ENCODE measurements at regions not wholly inside any gene's neighbourhood (a gene's known extent, or its start where the extent isn't known, plus 50 kb on each side); places are given as distances from the start of the nearest gene placed in this dataset.

GRCh38 chr18:41758534-41758933, 196.5 kb upstream of the PIK3C3 start:
- POLR2A ChIA-PET, result no interaction called here
- H4K20me1 ChIP-seq (ENCODE audit: insufficient read depth, low read length), result no peaks in the 10 kb centered on the region

GRCh38 chr18:41756141-41756540, 198.9 kb upstream of the PIK3C3 start:
- H3K79me2 ChIP-seq (ENCODE audit: insufficient read depth, low read depth, low read length), result no peaks in the 10 kb centered on the region
- no peak overlapping the region for H3K4me2 ChIP-seq (ENCODE audit: low read length)
- no TSS peak for BruUV-seq (replicated peaks)
- intact Hi-C loops (cut with micrococcal nuclease; ENCODE audit: unreplicated experiment), result no loop called here
- no peaks in the 10 kb centered on the region for H3K9me3 ChIP-seq (ENCODE audit: low read length)
- no peaks in the 10 kb centered on the region for H4K20me1 ChIP-seq (ENCODE audit: insufficient read depth, low read length)
- no peaks in the 10 kb centered on the region for H3K36me3 ChIP-seq (ENCODE audit: insufficient read depth, low read length)
- H3K4me3 ChIP-seq (ENCODE audit: low read depth, low read length, poor library complexity, severe bottlenecking), result no peak overlapping the region
- H2AFZ ChIP-seq (ENCODE audit: low read length), result no peak overlapping the region
- TF ChIP-seq CTCF (conservative IDR thresholded peaks at IDR 0.05; ENCODE audit: low read length) (no peak), EZH2phosphoT487 (IDR thresholded peaks at IDR 0.05; ENCODE audit: borderline replicate concordance, low read depth, low read length) (no peak)
- H3K9me2 ChIP-seq (ENCODE audit: insufficient read depth, low read length), result no peaks in the 10 kb centered on the region
- CTCF ChIA-PET (ENCODE audit: unreplicated experiment), result no interaction called here
- DNase-seq (ENCODE audit: low spot score), result no peak
- POLR2A ChIA-PET, result interaction anchor here (0.9 kb wide), 1 partner anchor 20 kb away, joined by 3 read pairs; no protein-coding TSS in a partner anchor
- no peaks in the 10 kb centered on the region for H3K4me1 ChIP-seq (ENCODE audit: insufficient read depth, low read length, poor library complexity, severe bottlenecking)
- H3K27ac ChIP-seq (ENCODE audit: low read depth, low read length, poor library complexity, severe bottlenecking), result no peak overlapping the region

More at GRCh38 chr18:41758534-41758933, 196.5 kb upstream of the PIK3C3 start:
- Histone ChIP-seq H3K36me3 (ENCODE audit: insufficient read depth, low read length) (no peaks in the 10 kb centered on the region), H3K9me2 (ENCODE audit: insufficient read depth, low read length) (no peaks in the 10 kb centered on the region), H3K9me3 (ENCODE audit: low read length) (no peaks in the 10 kb centered on the region), H3K27ac (ENCODE audit: low read depth, low read length, poor library complexity, severe bottlenecking) (no peak overlapping the region), H3K4me3 (ENCODE audit: low read depth, low read length, poor library complexity, severe bottlenecking) (no peak overlapping the region), H2AFZ (ENCODE audit: low read length) (no peak overlapping the region), H3K4me2 (ENCODE audit: low read length) (no peak overlapping the region), H3K79me2 (ENCODE audit: insufficient read depth, low read depth, low read length) (no peaks in the 10 kb centered on the region), H3K4me1 (ENCODE audit: insufficient read depth, low read length, poor library complexity, severe bottlenecking) (no peaks in the 10 kb centered on the region)
- CTCF ChIA-PET (ENCODE audit: unreplicated experiment), result no interaction called here
- BruUV-seq (replicated peaks), result no TSS peak
- TF ChIP-seq CTCF (conservative IDR thresholded peaks at IDR 0.05; ENCODE audit: low read length), result no peak
- no peak for TF ChIP-seq EZH2phosphoT487 (IDR thresholded peaks at IDR 0.05; ENCODE audit: borderline replicate concordance, low read depth, low read length)
- no peak for DNase-seq (ENCODE audit: low spot score)
- intact Hi-C loops (cut with micrococcal nuclease; ENCODE audit: unreplicated experiment), result no loop called here

GRCh38 chr18:41754332-41754731, 200.7 kb upstream of the PIK3C3 start:
- CTCF ChIA-PET (ENCODE audit: unreplicated experiment), result no interaction called here
- TF ChIP-seq EZH2phosphoT487 (IDR thresholded peaks at IDR 0.05; ENCODE audit: borderline replicate concordance, low read depth, low read length) (no peak), CTCF (conservative IDR thresholded peaks at IDR 0.05; ENCODE audit: low read length) (no peak)

More at GRCh38 chr18:41754332-41754731, 200.7 kb upstream of the PIK3C3 start:
- Histone ChIP-seq H3K9me3 (ENCODE audit: low read length) (no peaks in the 10 kb centered on the region), H3K27ac (ENCODE audit: low read depth, low read length, poor library complexity, severe bottlenecking) (no peak overlapping the region), H3K4me3 (ENCODE audit: low read depth, low read length, poor library complexity, severe bottlenecking) (no peak overlapping the region), H3K79me2 (ENCODE audit: insufficient read depth, low read depth, low read length) (no peaks in the 10 kb centered on the region), H3K4me2 (ENCODE audit: low read length) (no peak overlapping the region), H3K36me3 (ENCODE audit: insufficient read depth, low read length) (no peaks in the 10 kb centered on the region), H3K9me2 (ENCODE audit: insufficient read depth, low read length) (no peaks in the 10 kb centered on the region), H3K4me1 (ENCODE audit: insufficient read depth, low read length, poor library complexity, severe bottlenecking) (no peaks in the 10 kb centered on the region), H4K20me1 (ENCODE audit: insufficient read depth, low read length) (no peaks in the 10 kb centered on the region), H2AFZ (ENCODE audit: low read length) (no peak overlapping the region)
- no peak for DNase-seq (ENCODE audit: low spot score)
- POLR2A ChIA-PET, result no interaction called here
- intact Hi-C loops (cut with micrococcal nuclease; ENCODE audit: unreplicated experiment), result no loop called here
- no TSS peak for BruUV-seq (replicated peaks)
